ENCODE measurements at regions not wholly inside any gene's neighbourhood (a gene's known extent, or its start where the extent isn't known, plus 50 kb on each side); places are given as distances from the start of the nearest gene placed in this dataset.

- DNase-seq: no peak
Observed at GRCh38 chr3:82276992-82277391, 515.5 kb upstream of the GBE1 start.

GRCh38 chr3:82274897-82275296, 513.5 kb upstream of the GBE1 start:
- DNase-seq: no peak

- no peak for DNase-seq
Observed at GRCh38 chr3:82265747-82266146, 504.3 kb upstream of the GBE1 start.

GRCh38 chr3:82262193-82262592, 500.7 kb upstream of the GBE1 start:
- no peak for DNase-seq

- DNase-seq: no peak
Observed at GRCh38 chr3:82261637-82262036, 500.2 kb upstream of the GBE1 start.

GRCh38 chr3:82261013-82261412, 499.6 kb upstream of the GBE1 start:
- no peak for DNase-seq

- DNase-seq: no peak
Observed at GRCh38 chr3:82259994-82260393, 498.5 kb upstream of the GBE1 start.

- no peak for DNase-seq
Observed at GRCh38 chr3:82240322-82240721, 478.9 kb upstream of the GBE1 start.

- no peak for DNase-seq
Observed at GRCh38 chr3:82236257-82236656, 474.8 kb upstream of the GBE1 start.

GRCh38 chr3:82229397-82229796, 468.0 kb upstream of the GBE1 start:
- DNase-seq: no peak

- DNase-seq: no peak
Observed at GRCh38 chr3:82224661-82225060, 463.2 kb upstream of the GBE1 start.

- DNase-seq: no peak
Observed at GRCh38 chr3:82222401-82222800, 461.0 kb upstream of the GBE1 start.

- no peak for DNase-seq
Observed at GRCh38 chr3:82217571-82217970, 456.1 kb upstream of the GBE1 start.

GRCh38 chr3:82208002-82208710, 446.7 kb upstream of the GBE1 start:
- DNase-seq: no peak

- DNase-seq: no peak
Observed at GRCh38 chr3:82202269-82202668, 440.8 kb upstream of the GBE1 start.

GRCh38 chr3:82201316-82201715, 439.9 kb upstream of the GBE1 start:
- no peak for DNase-seq

GRCh38 chr3:82198009-82198408, 436.6 kb upstream of the GBE1 start:
- no peak for DNase-seq

- DNase-seq: no peak
Observed at GRCh38 chr3:82196645-82197044, 435.2 kb upstream of the GBE1 start.

GRCh38 chr3:82194870-82195269, 433.4 kb upstream of the GBE1 start:
- DNase-seq: no peak

GRCh38 chr3:82186017-82186416, 424.6 kb upstream of the GBE1 start:
- no peak for DNase-seq

- no peak for DNase-seq
Observed at GRCh38 chr3:82179291-82179690, 417.8 kb upstream of the GBE1 start.

GRCh38 chr3:82178291-82178690, 416.8 kb upstream of the GBE1 start:
- DNase-seq: no peak

- DNase-seq: no peak
Observed at GRCh38 chr3:82177774-82178173, 416.3 kb upstream of the GBE1 start.

- no peak for DNase-seq
Observed at GRCh38 chr3:82165266-82165665, 403.8 kb upstream of the GBE1 start.
